Bronchial epithelial cell (primary cell): ENCODE measurements at regions not wholly inside any gene's neighbourhood (a gene's known extent, or its start where the extent isn't known, plus 50 kb on each side); places are given as distances from the start of the nearest gene placed in this dataset.

ENCODE experiments used
- DNase-seq: peaks from one replicate; pipeline ENCODE4 v3.0.0-alpha.2; 2010; ENCODE audit warnings: low read depth
- FAIRE-seq: peaks from 2 replicates; lab custom pipeline; 2011; peaks lifted over from hg19 to GRCh38; lab: Jason Lieb, UNC
- H3K27me3 ChIP-seq: 2 replicates; pipeline ENCODE4 v1.5.1; 2011; ENCODE audit warnings: low read length; ENCODE audit not compliant: control insufficient read depth, insufficient read depth
- H3K36me3 ChIP-seq: 2 replicates; pipeline ENCODE4 v1.5.1; 2011; ENCODE audit warnings: low read length; ENCODE audit not compliant: control insufficient read depth, insufficient read depth
- H3K4me3 ChIP-seq: 2 replicates; pipeline ENCODE4 v1.5.1; 2011; ENCODE audit warnings: mild to moderate bottlenecking, low read depth, low read length, control low read depth
- CTCF ChIP-seq: IDR thresholded peaks from 2 replicates; pipeline ENCODE4 v1.5.1; 2011; ENCODE audit warnings: mild to moderate bottlenecking, moderate library complexity, low read length, control low read depth, inconsistent platforms; ENCODE audit not compliant: insufficient read depth, severe bottlenecking

GRCh38 chr3:40628984-40629383, 104.2 kb downstream of the ZNF621 start:
- Histone ChIP-seq H3K4me3 (no peak overlapping the region), H3K27me3 (no peaks in the 10 kb centered on the region), H3K36me3 (no peaks in the 10 kb centered on the region)
- no peak for TF ChIP-seq CTCF
- DNase-seq (no peak), FAIRE-seq (no peak)

GRCh38 chr3:40631341-40631995, 106.7 kb downstream of the ZNF621 start:
- Histone ChIP-seq H3K4me3 (no peak overlapping the region), H3K27me3 (no peaks in the 10 kb centered on the region), H3K36me3 (no peaks in the 10 kb centered on the region)
- DNase-seq (peak; percentile 75), FAIRE-seq (no peak)
- TF ChIP-seq CTCF = no peak

GRCh38 chr3:40637906-40638305, 113.1 kb downstream of the ZNF621 start:
- no peak for DNase-seq
- Histone ChIP-seq H3K36me3 (no peaks in the 10 kb centered on the region), H3K27me3 (no peaks in the 10 kb centered on the region), H3K4me3 (no peak overlapping the region)
- FAIRE-seq = no peak
- no peak for TF ChIP-seq CTCF

- DNase-seq (no peak), FAIRE-seq (no peak)
- no peaks in the 10 kb centered on the region for H3K36me3 ChIP-seq
- no peak for TF ChIP-seq CTCF
- no peaks in the 10 kb centered on the region for H3K27me3 ChIP-seq
- H3K4me3 ChIP-seq = no peak overlapping the region
Measured at GRCh38 chr3:40639006-40639405, 114.2 kb downstream of the ZNF621 start.

GRCh38 chr3:40642812-40643211, 118.1 kb downstream of the ZNF621 start:
- no peak overlapping the region for H3K4me3 ChIP-seq
- FAIRE-seq (no peak), DNase-seq (no peak)
- H3K27me3 ChIP-seq = no peaks in the 10 kb centered on the region
- no peaks in the 10 kb centered on the region for H3K36me3 ChIP-seq
- no peak for TF ChIP-seq CTCF

- no peak overlapping the region for H3K4me3 ChIP-seq
- no peak for FAIRE-seq
- DNase-seq = no peak
- no peak for TF ChIP-seq CTCF
- H3K36me3 ChIP-seq = no peaks in the 10 kb centered on the region
- no peaks in the 10 kb centered on the region for H3K27me3 ChIP-seq
Measured at GRCh38 chr3:40645883-40646282, 121.1 kb downstream of the ZNF621 start.
